ENCODE measurements at regions not wholly inside any gene's neighbourhood (a gene's known extent, or its start where the extent isn't known, plus 50 kb on each side); places are given as distances from the start of the nearest gene placed in this dataset.

DNA sequence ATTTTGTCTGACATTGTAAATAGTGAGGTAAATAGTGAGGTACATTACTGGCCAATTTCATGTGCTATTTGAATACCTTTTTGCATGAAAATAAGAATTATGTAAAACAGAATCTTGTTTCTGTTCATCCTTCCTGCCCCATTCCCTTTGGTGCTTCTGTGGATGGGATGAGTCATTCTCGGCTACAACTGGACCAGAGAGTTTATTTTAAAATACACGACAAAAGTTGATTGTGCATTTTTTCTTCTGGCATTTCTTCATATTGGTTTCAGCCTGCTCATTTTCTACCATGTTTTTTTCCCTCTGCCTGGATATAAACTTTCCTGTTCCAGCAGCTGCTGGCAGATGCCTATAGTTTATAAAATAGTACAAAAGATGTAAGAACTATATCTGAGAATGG lies 107.5 kb downstream of the CYSLTR2 start:
- DNase-seq (ENCODE audit: low spot score) = no peak

DNA sequence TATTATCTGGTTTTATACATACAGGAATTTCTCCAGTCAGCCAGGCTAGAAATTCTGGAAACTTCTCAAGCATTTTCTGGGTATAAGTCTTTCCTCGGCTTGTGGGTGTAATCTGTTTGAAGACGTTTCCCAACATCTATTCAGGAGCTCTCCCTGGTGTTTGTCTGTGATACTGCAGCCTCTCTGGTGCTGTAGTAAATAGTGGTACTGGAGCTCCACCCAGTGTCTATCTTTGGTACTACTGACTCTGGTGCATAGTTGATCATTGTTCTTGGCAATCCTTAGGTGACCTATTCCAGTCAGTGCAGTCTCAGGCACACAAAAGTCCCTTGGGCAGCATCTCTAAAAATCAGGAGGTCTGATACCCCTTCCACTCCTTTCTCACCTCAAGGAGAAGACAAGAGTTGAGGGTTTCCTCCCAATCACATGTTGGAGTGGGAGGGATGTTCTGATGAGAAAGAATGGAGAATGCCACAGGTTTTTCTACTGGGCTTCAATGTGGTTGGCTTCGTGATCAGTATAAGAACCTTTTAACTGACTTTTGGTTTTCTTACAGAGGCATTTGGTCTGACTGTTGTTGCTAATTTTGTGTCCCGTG lies 115.5 kb downstream of the CYSLTR2 start:
- peak; percentile 84 for DNase-seq (ENCODE audit: low spot score)

DNA sequence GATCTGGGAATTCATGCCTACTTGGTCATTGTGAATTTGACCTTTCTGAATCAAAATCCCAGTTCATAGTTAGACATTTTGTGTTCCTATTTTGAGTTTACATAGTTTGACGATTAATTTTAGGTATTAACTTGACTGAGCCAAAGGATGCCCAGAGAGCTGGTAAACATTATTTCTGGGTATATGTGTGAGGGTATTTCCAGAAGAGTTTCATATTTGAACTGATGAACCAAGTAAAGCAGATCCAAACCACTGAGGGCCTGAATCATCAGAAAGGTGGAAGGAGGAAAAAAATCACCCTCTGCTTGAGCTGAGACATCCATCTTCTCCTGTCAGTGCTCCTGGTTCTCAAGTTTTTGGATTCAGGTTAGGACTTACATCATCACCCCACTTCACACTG lies 116.6 kb downstream of the CYSLTR2 start:
- no peak for DNase-seq (ENCODE audit: low spot score)

DNA sequence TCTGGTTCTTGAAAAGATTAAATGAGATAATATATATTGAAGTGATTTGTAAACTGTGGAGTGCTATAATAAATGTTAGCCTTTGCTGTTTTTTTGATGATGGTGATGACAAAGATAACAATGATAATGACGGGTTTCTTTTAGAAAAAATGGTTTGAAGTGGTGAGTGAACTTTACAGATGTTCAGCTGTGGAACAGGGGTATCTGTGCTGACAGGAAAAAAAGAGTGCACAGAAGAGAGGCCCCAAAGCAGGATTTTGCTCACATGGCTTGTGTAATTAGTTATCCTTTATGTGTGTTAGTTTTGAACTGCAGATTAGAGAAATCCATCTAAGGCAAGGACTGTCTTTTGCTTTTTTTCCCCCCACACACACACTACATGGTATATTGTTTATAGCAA lies 119.2 kb downstream of the CYSLTR2 start:
- no peak for DNase-seq (ENCODE audit: low spot score)

DNA sequence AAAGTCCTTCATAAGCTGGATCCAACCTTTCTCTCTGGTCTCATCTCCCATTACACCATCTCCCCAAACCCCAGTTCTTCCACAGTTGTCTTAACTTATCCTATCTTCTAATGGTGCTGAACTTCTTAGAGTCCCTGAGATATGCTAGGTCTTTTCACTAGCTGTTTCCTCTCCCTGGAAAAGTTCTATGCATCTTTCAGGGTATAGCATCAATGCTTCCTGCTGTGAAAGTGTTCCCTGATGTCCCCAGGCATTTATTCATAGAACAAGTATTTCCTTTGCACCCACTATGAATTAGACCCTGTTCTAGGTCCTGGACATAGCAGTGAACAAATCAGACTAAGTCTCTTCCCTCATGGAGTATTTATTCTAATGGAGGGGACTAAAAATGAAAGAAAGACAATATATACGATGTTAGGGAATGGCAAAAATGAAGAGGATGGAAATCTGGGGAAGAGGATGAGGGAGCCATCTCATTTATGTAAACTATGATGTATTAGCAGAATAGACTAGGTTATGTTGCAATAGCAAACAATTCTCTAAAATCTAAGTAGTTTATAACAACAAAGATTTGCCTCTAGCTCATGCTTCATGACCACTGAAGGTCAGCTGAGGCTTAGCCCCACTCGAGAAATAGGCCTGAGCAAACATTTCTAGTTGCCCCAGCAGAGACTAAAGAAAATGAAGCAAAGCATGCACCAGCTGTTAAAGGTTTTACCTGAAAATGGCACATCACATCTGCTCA lies 120.0 kb downstream of the CYSLTR2 start:
- DNase-seq (ENCODE audit: low spot score) = no peak

DNA sequence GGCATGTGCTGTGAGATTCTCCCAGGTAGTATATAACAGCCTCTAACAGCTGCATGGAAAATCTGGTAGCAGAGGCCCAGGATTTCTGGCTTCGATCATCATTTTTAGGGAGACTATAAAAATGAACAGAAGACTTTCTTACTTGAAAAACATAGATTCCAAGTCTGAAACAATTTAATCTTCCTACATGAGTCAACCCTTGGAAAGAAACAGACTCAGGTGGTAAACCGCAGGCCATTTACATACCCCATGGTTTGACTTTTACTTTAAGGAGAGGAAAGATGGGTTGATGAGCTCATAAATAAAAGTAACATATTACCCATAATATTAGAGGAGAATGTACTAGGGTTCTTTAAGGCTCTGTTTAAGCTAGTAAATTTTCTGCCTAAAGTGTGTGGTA lies 121.6 kb downstream of the CYSLTR2 start:
- no peak for DNase-seq (ENCODE audit: low spot score)

DNA sequence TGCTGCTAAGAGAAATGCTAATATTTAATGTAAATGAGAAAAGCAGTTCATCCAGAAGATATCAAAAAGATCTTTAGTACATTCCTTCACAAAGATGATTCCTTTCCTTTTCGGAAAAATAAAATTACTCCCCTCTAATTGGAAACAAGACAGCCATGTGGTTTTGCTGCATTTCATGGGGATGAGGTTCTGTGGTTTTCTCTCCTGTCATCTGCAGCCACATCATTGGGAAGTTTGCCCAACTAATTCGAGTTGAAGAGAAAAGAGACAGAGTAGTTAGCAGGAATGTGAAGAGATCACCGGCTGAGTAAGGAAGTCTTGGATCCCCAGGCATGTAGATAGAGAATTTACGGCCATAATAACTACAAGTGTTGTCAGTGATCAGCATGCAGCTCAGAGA lies 122.1 kb downstream of the CYSLTR2 start:
- DNase-seq (ENCODE audit: low spot score) = no peak

DNA sequence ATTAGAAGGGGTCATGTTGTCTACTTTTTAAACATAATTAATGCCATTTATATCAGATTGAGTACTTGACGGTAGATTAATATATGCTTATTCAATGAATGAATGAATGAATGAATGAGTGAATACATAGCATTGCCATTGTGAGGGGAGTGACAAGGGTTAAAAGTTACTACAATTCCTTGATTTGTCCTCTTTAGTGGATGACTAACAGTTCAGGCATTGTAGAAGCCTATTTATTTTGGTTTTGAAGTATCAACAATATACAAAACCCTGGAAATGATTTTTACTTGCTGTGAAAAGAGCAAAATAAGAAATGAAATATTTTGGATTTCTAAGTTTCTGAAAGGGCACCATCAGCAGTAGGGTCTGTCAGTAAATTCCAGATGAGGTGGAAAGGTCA lies 122.7 kb downstream of the CYSLTR2 start:
- no peak for DNase-seq (ENCODE audit: low spot score)

DNA sequence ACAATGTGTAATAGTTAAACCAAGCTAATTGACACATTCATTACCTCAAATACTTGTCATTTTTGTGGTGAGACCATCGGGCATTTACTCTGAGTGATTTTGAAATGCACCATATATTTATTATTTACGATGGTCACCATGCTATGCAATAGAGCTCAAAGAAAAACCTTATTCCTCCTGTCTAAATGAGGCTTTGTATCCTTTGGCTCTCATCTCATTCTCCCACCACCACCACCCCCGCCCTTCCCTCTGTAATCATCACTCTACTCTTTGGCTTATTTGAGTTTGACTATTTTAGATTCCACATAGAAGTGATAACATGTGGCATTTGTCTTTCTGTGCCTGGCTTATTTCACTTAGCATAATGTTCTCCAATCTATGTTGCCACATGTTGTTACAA lies 124.9 kb downstream of the CYSLTR2 start:
- DNase-seq (ENCODE audit: low spot score) = no peak

DNA sequence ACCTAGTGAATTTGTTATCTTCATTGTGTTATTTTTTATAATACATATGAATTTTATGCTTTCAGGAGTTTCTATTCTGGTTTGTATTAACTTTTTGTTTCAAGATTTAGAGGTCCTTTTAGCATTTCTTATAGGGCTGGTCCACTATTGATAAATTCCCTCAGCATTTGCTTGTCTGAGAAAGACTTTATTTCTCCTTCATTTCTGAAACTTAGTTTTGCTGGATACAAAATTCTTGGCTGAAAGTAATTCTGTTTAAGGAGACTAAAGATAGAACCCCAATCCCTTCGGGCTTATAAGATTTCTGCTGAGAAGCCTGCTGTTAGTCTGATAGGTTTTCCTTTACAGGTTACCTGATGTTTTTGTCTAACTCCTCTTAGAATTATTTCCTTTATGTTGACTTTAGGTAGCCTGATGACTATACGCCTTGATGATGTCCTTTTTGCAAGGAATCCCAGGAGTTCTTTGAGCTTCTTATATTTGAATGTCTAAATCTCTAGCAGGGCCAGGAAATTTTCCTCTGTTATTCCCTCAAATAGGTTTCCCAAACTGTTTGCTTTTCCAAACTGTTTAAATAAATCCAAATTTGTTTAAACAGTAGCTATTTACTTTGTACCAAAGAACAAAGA lies 127.1 kb downstream of the CYSLTR2 start:
- no peak for DNase-seq (ENCODE audit: low spot score)

DNA sequence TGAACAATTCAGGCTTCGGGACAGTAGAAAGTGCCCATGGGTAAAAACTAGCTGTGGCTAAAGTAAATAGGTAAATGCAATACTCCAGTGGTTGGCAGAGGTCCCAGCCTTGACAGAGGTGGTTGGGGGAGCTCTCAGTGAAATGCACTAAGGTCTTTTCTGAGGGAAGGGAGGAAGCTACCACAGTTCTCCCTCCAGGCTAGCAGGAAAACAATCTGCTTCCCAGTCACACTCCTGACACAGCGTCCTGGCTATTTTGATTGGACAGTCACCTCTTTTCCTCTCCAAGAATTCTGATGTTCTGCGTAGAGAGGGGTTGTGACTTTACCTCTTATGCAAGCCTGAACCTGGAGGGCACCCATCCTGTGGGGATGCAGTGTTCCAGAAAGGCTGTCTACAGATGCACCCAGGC lies 128.7 kb downstream of the CYSLTR2 start:
- DNase-seq (ENCODE audit: low spot score) = no peak

DNA sequence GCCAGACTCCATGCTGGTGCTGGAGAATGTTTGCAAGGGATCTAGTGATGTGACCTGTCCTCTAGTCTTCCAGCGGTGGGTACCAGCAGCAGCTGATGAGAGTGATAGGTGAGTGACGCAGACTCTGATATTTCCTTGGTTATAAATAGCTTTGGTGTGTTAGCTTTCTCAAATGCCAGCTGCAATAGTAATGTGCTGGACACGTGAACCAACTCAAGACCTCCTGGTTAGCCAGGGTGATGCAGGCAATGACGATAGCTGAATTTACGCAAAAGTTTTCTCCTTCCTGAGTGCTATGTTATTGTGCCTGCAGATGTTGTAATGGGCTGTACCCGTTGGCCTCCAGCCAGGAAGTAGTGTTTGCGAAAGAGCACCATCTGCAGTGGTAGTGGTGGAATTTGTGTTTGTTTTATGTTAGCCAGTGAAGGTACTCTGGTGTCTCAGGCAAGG lies 129.5 kb downstream of the CYSLTR2 start:
- no peak for DNase-seq (ENCODE audit: low spot score)

DNA sequence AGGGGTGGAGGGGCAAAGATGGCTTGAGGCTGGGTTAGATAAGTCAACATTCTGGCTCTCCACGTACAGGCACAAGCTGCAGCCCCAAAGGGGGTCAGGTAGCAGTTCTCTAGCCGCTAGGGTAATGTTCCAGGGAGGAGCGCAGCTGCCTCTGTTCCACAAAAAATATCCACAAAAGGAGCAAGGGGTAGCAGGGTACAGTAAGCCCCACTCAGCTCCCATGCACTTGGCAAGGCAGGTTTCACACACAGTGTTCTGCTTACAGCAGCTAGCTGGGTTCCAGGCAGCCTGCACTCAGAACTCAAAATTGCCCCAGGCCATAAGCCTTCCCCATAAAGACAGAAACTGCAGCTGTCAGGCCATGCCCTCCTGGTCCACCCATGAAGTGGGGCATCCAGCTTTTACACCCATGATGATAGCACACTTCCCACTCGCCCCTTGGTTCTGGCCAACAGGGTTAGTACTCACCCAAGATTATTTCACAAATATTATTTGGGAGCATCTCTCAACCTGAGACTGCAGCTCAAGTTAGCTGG lies 130.0 kb downstream of the CYSLTR2 start:
- DNase-seq (ENCODE audit: low spot score) = no peak

DNA sequence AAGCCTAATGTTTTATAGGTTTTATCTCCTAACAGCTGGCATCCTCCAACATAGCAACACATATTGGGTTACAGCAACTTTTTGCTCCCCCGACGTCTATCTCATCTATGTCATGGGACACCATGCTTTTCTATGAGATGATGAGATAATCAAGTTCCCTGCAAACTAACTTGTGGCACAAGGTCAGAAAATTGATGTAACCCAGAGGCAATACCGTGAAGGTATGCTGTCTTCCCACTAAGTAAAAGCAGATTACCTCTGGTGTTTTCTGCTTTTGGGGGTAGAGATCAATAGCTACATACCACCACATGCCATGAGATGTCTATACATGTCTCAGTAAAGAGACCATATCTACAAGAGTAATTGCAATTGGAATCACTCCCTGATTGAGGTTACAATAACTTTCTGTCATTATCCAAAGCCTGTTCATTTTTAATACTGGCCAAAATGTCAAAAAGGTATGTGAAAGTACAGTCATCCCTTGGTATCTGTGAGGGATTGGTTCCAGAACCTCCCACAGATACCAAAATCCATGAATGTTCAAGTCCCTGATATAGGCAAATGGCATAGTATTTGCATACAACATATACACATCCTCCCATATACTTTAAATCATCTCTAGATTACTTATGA lies 131.3 kb downstream of the CYSLTR2 start:
- no peak for DNase-seq (ENCODE audit: low spot score)

DNA sequence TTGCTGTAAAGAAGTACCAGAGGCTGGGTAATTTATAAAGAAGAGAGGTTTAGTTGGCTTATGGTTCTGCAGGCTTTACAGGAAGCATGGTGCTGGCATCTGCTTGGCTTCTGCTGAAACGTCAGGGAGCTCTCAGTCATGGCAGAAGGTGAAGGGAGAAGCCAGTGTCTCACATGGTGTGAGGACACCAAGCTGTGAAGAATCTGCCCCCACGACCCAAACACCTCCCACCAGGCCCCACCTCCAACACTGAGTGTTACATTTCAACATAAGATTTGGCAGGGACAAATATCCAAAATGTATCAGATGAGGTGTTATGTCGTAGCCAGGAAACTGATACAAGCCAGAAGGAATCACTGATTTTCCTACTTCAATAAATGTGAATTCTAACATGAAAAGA lies 136.5 kb downstream of the CYSLTR2 start:
- DNase-seq (ENCODE audit: low spot score) = no peak

DNA sequence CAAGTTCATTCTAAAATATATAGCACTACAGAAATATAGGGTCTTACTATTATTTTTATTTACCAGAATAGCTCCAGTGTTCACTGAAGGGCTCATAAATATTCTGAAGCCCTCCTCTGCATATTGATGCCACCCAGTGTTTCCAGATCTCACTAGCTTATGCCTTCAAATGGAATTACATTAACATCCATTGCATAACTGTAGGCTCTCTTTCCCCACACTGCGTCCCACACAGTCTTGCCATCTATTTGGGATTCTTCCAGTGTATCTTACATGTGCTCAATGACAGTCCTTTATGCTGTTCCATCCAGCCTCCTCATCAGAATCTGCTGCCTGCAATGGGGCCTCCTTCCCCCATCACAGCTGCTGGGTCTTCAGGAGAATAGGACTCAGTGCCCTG lies 137.2 kb downstream of the CYSLTR2 start:
- no peak for DNase-seq (ENCODE audit: low spot score)

DNA sequence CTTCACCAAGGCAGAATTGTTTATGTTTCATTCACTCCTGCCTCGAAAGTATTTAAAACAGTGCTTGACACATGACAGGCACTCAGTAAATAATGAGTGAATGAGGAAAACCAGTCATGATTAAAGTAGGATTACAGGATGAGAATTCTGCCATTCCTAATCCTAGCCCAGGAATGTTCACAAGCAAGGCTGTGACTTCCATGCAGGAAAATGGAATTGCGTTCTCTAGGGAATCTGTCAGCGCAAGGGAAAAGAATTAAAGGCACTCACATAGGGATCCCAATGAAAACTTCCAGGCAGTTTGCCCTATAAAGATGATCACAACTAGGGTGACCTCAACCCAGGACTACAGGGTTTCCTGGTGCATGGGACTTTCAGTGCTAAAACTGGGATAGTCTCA lies 143.4 kb downstream of the CYSLTR2 start:
- no peak for DNase-seq (ENCODE audit: low spot score)

DNA sequence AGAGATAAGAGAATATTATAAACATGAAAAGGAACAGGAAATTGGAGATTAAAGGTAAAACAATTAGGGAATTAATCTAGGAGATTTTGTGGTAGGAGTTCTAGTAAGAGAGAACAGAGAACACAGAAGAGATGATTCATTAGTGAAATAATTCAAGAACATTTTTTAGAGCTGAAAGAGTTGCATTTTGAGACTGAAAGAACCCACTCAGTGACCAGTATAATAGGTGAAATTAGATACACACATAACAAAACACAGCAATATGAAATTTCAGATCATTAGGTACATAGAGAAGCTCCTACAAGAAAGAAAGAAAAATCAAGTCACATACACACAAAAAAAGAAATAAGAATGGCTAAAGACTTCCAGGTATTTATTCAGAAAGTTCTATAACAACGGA lies 144.0 kb downstream of the CYSLTR2 start:
- DNase-seq (ENCODE audit: low spot score) = no peak

DNA sequence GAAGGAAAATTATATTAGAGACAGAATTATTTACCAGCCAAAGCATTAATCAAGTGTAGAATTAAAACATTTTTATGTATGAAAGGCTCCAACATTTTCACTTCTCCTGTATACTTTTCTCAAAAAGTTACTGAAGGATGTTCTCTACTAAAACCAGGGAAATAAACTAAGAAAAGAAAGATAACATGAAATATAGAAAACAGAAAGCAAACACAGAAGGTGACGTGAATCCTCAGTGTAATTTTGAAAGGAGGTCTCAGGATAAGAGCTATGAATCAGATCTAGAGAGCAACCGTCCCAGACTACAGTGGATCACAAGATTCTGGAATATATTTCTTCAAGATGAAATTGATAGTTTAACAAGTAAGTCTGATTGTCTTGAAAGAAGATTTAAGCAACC lies 144.5 kb downstream of the CYSLTR2 start:
- no peak for DNase-seq (ENCODE audit: low spot score)

DNA sequence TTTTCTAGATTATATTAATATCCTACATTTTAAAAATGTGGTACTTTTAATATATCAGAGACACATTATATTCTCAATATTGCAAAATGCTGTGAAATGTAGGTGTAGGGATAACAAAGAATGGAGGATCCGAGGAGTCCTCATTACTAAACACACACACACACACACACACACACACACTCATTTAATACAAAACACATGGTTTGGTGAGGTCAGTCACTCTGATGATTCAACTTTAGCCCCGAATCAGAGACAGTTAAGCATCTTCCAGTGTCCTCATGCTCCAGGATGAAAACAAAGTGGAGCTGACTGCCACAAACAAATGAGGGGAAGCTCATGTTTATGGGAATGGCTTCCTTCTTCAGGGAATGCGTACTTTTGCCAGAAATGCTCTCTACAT lies 147.5 kb downstream of the CYSLTR2 start:
- no peak for DNase-seq (ENCODE audit: low spot score)

DNA sequence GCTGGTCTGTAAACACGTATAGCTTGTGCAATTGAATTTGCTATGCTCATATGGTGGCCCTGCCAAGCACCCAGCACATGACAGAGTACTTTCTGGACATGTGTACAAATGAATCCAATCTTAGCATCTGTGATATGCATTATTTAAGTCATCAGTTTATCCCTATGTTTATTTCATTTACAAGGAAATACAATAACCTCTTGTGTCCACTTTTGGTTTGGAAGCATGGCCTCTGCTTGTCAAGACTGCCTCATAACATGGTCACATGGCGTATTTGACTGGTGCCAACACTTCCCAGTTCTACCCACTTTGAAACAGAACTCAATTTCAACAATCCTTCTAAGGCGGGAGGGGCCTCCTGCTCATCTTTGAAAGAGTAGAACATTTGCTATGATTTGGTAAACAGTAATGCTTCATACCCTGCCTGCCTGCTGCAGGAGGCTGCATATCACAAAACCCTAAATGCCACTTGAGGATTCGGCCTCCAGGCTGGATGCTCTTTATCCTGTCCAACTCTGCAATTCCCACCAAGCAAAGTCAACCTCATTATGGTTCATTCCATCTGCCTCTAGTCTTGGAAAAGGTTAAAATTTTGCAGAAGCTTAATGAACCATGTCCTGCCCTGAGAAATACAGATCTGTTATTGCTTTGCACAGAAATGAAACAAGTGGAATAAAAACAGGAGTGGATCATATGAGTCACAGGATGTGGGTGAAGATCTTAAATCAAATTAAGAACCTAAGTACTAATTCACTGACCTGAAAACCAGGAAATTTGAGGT lies 151.3 kb downstream of the CYSLTR2 start:
- DNase-seq (ENCODE audit: low spot score) = no peak

DNA sequence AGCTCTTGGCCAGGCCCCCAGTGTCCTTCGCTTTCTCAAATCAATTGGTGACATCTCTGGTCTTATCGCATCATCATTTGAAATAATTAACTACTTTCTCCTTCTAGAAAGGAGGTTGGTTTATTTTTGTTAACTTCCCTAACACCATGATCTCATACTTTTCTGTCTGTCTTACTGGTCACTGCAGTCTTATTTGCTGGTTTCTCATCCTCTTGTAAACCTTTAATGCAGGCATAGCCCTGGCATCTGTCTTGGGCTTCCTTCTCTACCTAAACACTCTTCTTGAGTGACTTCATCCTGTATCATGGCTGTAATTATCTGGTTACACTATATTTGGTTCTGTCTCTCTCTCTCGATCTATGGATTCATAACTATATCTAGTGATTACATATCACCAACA lies 152.8 kb downstream of the CYSLTR2 start:
- DNase-seq (ENCODE audit: low spot score) = no peak
